ENCODE measurements at regions not wholly inside any gene's neighbourhood (a gene's known extent, or its start where the extent isn't known, plus 50 kb on each side); places are given as distances from the start of the nearest gene placed in this dataset.

- TF ChIP-seq CTCF (conservative IDR thresholded peaks at IDR 0.05 in 1 of 2, IDR thresholded peaks at IDR 0.05 in 1 of 2; ENCODE audit: low read depth in 1 of 2, low read length in 2 of 2) (no peak), EZH2 (IDR thresholded peaks at IDR 0.05; ENCODE audit: low read length, missing control alignments) (no peak)
These were observed 357.8 kb downstream of the ICE1 start for GRCh38 chr5:5780253-5780652.

Data from fibroblast of lung (primary cell).